Transverse colon (tissue), 4 donors: ENCODE measurements at regions not wholly inside any gene's neighbourhood (a gene's known extent, or its start where the extent isn't known, plus 50 kb on each side); places are given as distances from the start of the nearest gene placed in this dataset.

ENCODE experiments used
- EP300 ChIP-seq: sonication (generic); formaldehyde crosslinking; IDR thresholded peaks from one replicate; pipeline ENCODE4 v1.6.1; 2017; ENCODE audit warnings: antibody characterized with exemption, low read depth
- POLR2A ChIP-seq: fragments of 450-650 bp; IDR thresholded peaks from one replicate; pipeline ENCODE4 v1.6.1; 2016; ENCODE audit warnings: antibody characterized with exemption, mild to moderate bottlenecking, moderate library complexity
- POLR2AphosphoS5 ChIP-seq, 3 donors: sonication (generic); formaldehyde crosslinking; IDR thresholded peaks; one replicate each; pipeline ENCODE4 v1.6.1; 2016; ENCODE audit warnings: antibody characterized with exemption in 3 of 3
- TF ChIP-seq, protein P1 (sequence below), 5 experiments: fragments of 200-600 bp in 3 of 5; fragments of 450-650 bp in 2 of 5; sonication (generic) in 3 of 5; IDR thresholded peaks; 1 replicate in 2 of 5; 2 replicates in 3 of 5; pipeline ENCODE4 v1.5.1; 2016 to 2017; ENCODE audit warnings: antibody characterized with exemption in 5 of 5, inconsistent platforms in 3 of 5, mild to moderate bottlenecking in 2 of 5, moderate library complexity in 1 of 5

DNA sequence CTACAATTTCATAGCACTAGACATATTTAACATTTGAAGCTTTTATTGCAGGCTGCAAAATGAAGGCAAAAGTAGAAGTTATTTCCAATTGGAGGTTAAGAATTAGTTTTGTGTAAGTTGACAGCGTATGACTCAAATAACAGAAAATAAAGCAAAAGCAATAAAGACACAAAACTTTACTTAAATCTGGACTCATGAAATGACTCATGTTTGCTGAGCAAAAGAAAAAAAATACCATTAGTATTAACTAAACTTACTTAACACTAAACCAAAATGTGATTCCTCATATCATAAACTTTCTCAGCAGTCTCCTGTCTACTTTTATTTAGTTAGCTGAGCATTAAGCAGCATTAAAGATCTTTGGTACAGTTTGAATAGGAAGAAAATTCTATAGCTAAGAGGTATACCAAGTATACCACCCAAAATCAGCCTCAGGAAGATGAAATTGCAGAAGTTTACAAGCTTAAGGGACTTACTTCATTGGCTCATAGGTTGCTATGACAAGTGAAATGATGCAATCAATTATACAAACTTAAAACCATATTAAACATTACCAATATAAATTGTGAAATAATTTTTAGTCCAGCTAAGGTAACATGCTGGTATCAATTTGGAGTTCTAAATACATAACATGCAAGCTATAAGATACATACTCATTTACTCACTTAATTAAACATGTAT, 1131.4 kb downstream of the XPNPEP1 start:
- TF ChIP-seq POLR2A (no peak), POLR2AphosphoS5 (IDR thresholded peaks at IDR 0.05) (no peak), EP300 (no peak)
- TF ChIP-seq, protein P1, sequence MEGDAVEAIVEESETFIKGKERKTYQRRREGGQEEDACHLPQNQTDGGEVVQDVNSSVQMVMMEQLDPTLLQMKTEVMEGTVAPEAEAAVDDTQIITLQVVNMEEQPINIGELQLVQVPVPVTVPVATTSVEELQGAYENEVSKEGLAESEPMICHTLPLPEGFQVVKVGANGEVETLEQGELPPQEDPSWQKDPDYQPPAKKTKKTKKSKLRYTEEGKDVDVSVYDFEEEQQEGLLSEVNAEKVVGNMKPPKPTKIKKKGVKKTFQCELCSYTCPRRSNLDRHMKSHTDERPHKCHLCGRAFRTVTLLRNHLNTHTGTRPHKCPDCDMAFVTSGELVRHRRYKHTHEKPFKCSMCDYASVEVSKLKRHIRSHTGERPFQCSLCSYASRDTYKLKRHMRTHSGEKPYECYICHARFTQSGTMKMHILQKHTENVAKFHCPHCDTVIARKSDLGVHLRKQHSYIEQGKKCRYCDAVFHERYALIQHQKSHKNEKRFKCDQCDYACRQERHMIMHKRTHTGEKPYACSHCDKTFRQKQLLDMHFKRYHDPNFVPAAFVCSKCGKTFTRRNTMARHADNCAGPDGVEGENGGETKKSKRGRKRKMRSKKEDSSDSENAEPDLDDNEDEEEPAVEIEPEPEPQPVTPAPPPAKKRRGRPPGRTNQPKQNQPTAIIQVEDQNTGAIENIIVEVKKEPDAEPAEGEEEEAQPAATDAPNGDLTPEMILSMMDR (IDR thresholded peaks at IDR 0.05) = no peak
